GM18508 (cell line): ENCODE measurements at regions not wholly inside any gene's neighbourhood (a gene's known extent, or its start where the extent isn't known, plus 50 kb on each side); places are given as distances from the start of the nearest gene placed in this dataset.
"Not testable (repeated sequence)": the region's sequence is repeated elsewhere in the genome, so short reads cannot be mapped to it uniquely, and the experiment has no call there.

Experiments used
- ATAC-seq: cut with Tn5 transposase; IDR thresholded peaks from one replicate; pipeline ENCODE4 v1.9.1; 2021; ENCODE audit warnings: moderate number of reproducible peaks; ENCODE audit not compliant: insufficient read depth, unreplicated experiment

GRCh38 chr13:68714292-68714691 lies 1393.3 kb upstream of the ATXN8OS start:
- ATAC-seq, result no peak

GRCh38 chr13:68713394-68713793 lies 1394.2 kb upstream of the ATXN8OS start:
- ATAC-seq, result no peak

- no peak for ATAC-seq
These were observed 1399.2 kb upstream of the ATXN8OS start for GRCh38 chr13:68708336-68708908.

GRCh38 chr13:68706044-68706443 lies 1401.6 kb upstream of the ATXN8OS start:
- ATAC-seq, result not testable (repeated sequence)

- ATAC-seq, result no peak
These were observed 1410.1 kb upstream of the ATXN8OS start for GRCh38 chr13:68697551-68697950.

- ATAC-seq, result no peak
These were observed 1410.7 kb upstream of the ATXN8OS start for GRCh38 chr13:68696907-68697306.

- ATAC-seq, result no peak
These were observed 1415.6 kb upstream of the ATXN8OS start for GRCh38 chr13:68692049-68692448.

GRCh38 chr13:68690567-68690966 lies 1417.1 kb upstream of the ATXN8OS start:
- ATAC-seq, result no peak

- ATAC-seq, result no peak
These were observed 1431.0 kb upstream of the ATXN8OS start for GRCh38 chr13:68676513-68677115.

- no peak for ATAC-seq
These were observed 1432.4 kb upstream of the ATXN8OS start for GRCh38 chr13:68675209-68675608.

- ATAC-seq, result no peak
These were observed 1437.7 kb upstream of the PCDH9 start for GRCh38 chr13:68667863-68668262.

- no peak for ATAC-seq
These were observed 1436.8 kb upstream of the PCDH9 start for GRCh38 chr13:68666774-68667397.

GRCh38 chr13:68645814-68646213 lies 1415.7 kb upstream of the PCDH9 start:
- ATAC-seq, result no peak

GRCh38 chr13:68644611-68645010 lies 1414.5 kb upstream of the PCDH9 start:
- no peak for ATAC-seq

GRCh38 chr13:68636784-68637183 lies 1406.6 kb upstream of the PCDH9 start:
- ATAC-seq, result no peak

- ATAC-seq, result no peak
These were observed 1398.9 kb upstream of the PCDH9 start for GRCh38 chr13:68628994-68629393.

- no peak for ATAC-seq
These were observed 1397.2 kb upstream of the PCDH9 start for GRCh38 chr13:68627379-68627778.

- ATAC-seq, result no peak
These were observed 1386.6 kb upstream of the PCDH9 start for GRCh38 chr13:68616600-68617222.

- ATAC-seq, result no peak
These were observed 1379.5 kb upstream of the PCDH9 start for GRCh38 chr13:68609661-68610060.

GRCh38 chr13:68608147-68608546 lies 1378.0 kb upstream of the PCDH9 start:
- ATAC-seq, result no peak

GRCh38 chr13:68597641-68598040 lies 1367.5 kb upstream of the PCDH9 start:
- ATAC-seq, result no peak
